ENCODE measurements at regions not wholly inside any gene's neighbourhood (a gene's known extent, or its start where the extent isn't known, plus 50 kb on each side); places are given as distances from the start of the nearest gene placed in this dataset.

DNA sequence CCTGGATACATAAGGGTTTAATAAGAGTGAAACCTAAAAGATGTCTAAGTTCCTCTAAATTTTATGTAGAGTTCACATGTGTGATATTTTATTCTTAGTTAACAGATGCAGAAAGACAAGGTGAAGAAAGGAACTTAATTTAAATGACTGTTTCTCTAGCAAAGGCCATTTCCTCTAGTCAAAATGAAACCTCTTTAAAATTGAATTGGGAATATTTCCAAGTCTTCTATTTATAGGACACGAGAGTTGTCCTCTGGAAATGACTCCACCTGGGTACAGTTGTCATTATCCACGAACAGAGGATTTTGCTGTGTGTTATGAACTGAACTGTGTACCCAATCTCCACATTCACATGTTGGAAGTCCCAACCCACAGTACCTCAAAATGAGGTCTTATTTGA lies 64.5 kb upstream of the KCNK1 start:
- WGBS (ENCODE audit: extremely low coverage, insufficient read length, low lambda C conversion rate), result no CpG with 5 or more reads among the region's 2 CpGs

More for the DNA sequence above, 64.5 kb upstream of the KCNK1 start:
- Histone ChIP-seq H3K14ac (ENCODE audit: insufficient read depth, low read length) (no peak overlapping the region), H3K79me1 (ENCODE audit: insufficient read depth, low read depth, low read length, poor library complexity, severe bottlenecking) (no peaks in the 10 kb centered on the region), H3K23ac (ENCODE audit: insufficient read length, low read depth, low read length) (no peak overlapping the region), H3K18ac (ENCODE audit: insufficient read length, low read depth, low read length) (no peak overlapping the region), H2BK120ac (ENCODE audit: low read depth, low read length, poor library complexity, severe bottlenecking) (no peak overlapping the region), H2BK12ac (ENCODE audit: insufficient read length, low read depth, low read length) (no peak overlapping the region), H4K5ac (ENCODE audit: insufficient read length, low read depth, low read length) (no peak overlapping the region), H3K4ac (ENCODE audit: low read depth, low read length) (no peak overlapping the region), H3K27ac (ENCODE audit: insufficient read length, low read depth, low read length) (no peak overlapping the region), H3K9me3 (ENCODE audit: control insufficient read depth, low read depth, low read length) (no peaks in the 10 kb centered on the region), H2AK5ac (ENCODE audit: insufficient read length, low read length) (no peak overlapping the region), H3K27me3 (ENCODE audit: insufficient read depth, low read length) (no peaks in the 10 kb centered on the region), H3T11ph (ENCODE audit: low read length) (no peak overlapping the region), H2BK5ac (ENCODE audit: insufficient read length, low read length) (no peak overlapping the region), H3K79me2 (ENCODE audit: insufficient read depth, low read length) (no peaks in the 10 kb centered on the region), H4K20me1 (ENCODE audit: control insufficient read depth, insufficient read depth, insufficient read length) (no peaks in the 10 kb centered on the region), H3K9ac (ENCODE audit: extremely low read depth, insufficient read length, low read length) (no peak overlapping the region), H3K4me1 (ENCODE audit: insufficient read depth, low read length) (no peaks in the 10 kb centered on the region), H2AFZ (ENCODE audit: low read length) (no peak overlapping the region), H2BK15ac (ENCODE audit: low read depth, low read length) (no peak overlapping the region), H3K56ac (ENCODE audit: insufficient read length, low read depth, low read length) (no peak overlapping the region), H4K8ac (replicated peaks; ENCODE audit: insufficient read length, low read depth, low read length) (no peak overlapping the region), H2BK20ac (ENCODE audit: low read depth, low read length, poor library complexity, severe bottlenecking) (no peak overlapping the region), H4K91ac (ENCODE audit: insufficient read length, low read depth, low read length) (no peak overlapping the region), H3K23me2 (ENCODE audit: insufficient read length, low read depth, low read length, poor library complexity, severe bottlenecking) (no peaks in the 10 kb centered on the region), H3K4me2 (ENCODE audit: insufficient read depth, insufficient read length, low read length) (no peak overlapping the region)
- Mint-ChIP-seq H3K36me3 (ENCODE audit: insufficient read depth in 1 of 3, low read depth in 3 of 3) (peaks cover 0 to 15% (median 0%) of the 10 kb centered on the region in 3 experiments; a peak in 1 of 7 replicates), H3K9me3 (peaks cover 5 to 10% of the 10 kb centered on the region in 2 experiments; a peak in 4 of 5 replicates), H3K4me3 (no peak overlapping the region), H3K27me3 (ENCODE audit: low read depth) (peaks cover 3% of the 10 kb centered on the region), H3K4me1 (peaks cover 0 to 3% of the 10 kb centered on the region in 2 experiments; a peak in 1 of 4 replicates), H3K27ac (no peak overlapping the region)
- no peak for DNase-seq
- TF ChIP-seq CTCF (conservative IDR thresholded peaks at IDR 0.05), result no peak

Data from H9 (cell line).